Right kidney (tissue), 1 donor: ENCODE measurements at regions not wholly inside any gene's neighbourhood (a gene's known extent, or its start where the extent isn't known, plus 50 kb on each side); places are given as distances from the start of the nearest gene placed in this dataset.
"Not testable (repeated sequence)": the region's sequence is repeated elsewhere in the genome, so short reads cannot be mapped to it uniquely, and the experiment has no call there.

Source experiments
- DNase-seq: peaks from one replicate; pipeline ENCODE4 v3.0.0-alpha.2; 2016

DNA sequence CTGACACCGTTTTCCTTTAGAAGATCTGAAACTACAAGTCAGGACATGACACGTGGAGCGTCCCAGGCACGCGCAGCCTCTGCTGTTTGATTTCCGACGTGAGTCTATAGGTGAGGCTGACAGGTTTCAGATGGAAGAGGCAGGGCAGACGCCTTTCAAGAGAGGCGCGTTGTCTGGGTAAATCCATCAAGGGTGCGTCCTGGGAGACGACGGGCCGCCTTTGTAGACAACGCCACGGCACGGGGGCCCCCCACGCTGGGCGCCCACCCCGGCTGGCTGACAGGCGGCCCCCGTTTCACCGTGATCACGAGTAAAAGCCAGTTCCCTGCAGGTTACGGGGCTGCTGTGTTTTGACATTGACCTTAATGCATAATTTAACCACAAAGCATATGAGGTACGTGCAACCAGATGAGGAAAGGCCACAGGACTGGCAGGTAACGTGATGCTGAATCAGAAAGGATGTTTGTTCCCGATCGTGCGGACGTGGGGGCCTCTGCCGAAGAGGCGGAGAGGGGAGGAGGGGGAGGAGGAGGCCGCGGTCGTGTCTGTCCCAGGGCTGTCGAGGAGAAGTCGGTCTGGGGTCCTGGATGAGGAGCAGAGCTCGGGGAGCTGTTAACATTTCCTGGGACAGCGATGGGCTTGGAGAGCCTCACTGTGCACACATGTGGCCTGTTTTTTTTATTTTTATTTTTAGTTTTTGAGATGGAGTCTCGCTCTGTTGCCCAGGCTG is 51.1 kb upstream of the PPP2R3B start:
- no peak for DNase-seq

DNA sequence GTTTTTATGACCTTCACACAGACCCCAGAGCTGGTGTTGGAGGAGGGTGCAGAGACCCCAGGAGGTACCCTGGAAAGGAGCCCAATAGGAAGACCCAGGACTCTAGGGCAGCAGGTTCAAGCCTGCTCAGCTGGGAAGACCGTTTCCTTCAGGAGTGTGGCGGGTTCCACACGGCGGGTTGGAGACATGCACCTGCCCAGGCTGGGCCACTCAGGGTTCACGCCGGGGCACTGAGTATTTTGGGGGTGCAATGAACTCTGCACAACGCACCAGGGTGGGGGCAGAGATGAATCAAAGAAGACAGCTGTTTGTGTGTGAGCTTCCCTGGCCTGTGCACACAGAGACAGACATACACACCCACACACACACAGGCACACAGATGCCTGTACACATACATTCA is 52.5 kb upstream of the PPP2R3B start:
- no peak for DNase-seq

DNA sequence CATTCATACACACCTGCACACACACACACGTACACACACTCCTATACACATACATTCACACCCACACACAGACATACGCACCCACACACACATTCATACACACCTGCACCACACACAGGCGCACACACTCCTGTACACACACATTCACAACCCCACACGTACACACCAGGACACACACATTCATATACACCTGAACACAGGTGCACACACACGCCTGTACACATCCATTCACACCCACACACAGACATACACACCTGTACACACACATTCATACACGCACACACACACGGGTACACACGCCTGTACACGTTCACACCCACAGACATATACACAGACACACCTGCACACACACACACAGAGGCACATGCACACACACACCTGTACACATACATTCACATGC is 53.0 kb upstream of the PPP2R3B start:
- no peak for DNase-seq

DNA sequence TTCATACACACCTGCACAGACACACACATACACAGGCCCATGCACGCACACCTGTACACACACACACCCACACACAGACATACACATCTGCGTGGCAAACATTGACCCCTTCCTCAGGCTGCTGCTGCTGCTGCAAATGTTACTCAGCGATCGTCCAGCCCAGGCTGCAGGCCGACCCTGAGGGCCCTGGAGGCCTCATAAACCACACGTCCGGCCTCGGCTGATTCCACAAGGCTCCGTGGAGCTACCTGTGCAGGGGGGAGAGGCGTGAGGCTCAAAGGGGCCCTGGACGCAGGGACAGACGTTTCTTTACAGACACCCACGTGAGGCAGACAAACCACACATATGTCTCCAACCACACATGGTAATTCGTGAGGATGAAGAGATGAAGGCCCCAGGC is 53.9 kb upstream of the PPP2R3B start:
- no peak for DNase-seq

DNA sequence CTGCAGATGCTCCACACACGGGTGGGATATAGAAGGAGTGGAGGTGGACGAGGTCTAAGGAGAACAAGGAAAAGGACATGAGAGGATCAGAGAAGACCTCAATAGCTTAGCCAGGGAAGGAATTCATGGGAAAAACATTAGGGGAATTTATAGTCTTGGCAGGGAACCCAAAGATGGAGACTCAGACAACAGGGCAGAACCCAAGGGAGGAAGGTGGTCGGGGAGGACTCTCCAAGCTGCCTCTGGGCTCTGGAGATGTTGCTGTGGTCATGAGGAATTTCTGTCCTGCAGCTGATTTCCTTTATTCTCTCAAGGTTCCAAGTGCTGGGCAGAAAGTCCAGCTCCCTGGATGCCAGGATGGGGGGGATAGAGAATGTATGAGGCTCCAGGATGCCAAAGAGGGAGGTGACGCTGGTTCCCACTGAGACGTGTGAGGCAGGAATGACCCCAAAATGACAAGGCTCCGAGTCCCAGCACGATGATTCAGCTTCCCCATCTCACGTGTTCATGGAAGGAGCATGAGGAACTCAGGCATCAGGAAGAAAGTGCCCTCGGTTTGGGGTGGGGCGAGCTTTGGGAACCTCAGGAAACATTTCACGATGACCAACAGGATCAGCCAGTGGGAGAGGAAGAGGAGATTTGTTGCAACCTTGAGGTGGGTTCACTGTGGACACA is 57.0 kb upstream of the PPP2R3B start:
- DNase-seq: no peak

DNA sequence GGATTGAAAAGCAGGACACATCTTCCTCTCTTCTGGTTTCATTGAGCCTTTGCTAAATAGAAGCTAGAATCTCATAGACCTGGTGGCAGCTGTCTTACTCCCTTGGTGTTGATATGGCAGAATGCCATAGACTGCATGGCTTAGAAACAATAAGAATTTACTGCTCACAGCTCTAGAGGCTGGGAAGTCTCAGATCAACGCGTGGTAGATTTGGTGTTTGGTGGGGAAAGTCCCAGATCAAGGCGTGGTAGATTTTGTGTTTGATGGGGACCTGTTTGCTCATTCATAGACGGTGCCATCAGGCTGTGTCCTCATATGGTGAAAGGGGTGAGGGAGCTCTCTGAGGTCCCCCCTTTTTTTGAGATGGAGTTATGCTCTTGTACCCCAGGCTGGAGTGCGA is 57.6 kb upstream of the PPP2R3B start:
- DNase-seq: no peak

DNA sequence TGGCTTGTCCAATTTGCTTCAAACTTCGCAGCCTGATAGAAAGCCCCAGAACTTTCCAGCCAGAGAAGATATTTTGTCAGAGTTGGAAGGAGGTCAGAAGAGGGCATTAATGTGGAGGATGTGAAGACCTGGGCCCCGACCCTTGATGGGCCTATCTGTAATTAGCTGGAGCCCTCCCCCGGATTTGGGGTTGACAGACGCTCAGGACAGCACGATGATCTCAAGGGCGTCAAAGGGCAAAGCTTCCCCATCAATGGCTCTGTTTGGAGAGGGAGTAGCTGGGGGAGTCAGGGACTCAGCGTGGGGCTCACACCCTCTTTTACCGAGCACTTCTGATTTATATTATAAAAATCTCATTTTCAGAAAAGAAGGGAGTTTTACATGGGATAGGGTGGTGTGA is 59.0 kb upstream of the PPP2R3B start:
- DNase-seq: no peak

DNA sequence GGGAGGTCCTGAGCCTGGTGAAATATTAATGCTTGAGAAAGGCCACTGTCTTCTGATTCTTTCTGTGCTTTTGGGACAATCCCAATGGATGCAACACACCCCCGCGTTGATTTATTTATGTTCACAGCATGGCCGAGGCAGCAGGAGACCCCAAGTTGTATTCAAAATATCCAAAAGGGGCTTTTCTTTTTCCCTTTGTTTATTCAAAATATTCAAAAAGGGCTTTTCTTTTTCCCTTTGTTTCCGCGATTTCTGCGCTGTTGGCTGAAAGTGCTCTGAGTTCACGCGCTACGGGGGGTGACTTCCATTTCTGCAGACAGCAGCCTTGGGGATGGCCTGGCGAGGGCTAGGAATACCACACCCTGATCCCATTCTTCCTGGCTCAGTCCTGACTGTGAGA is 59.5 kb upstream of the PPP2R3B start:
- no peak for DNase-seq

DNA sequence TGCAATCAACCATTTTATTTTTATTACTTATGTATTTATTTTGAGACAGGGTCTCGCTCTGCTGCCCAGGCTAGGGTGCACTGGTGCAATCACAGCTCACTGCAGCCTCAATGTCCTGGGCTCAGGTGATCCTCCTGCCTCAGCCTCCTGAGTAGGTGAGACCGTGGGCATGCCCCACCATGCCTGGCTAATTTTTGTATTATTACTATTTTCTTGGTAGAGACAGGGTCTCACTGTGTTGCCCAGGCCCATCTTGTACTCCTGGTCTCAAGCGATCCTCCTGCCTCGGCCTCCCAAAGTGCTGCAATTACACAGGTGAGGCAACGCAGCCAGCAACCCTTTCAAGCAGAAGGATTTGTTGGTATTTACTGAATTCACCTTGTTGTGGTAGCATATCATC is 60.3 kb upstream of the PPP2R3B start:
- DNase-seq: no peak

DNA sequence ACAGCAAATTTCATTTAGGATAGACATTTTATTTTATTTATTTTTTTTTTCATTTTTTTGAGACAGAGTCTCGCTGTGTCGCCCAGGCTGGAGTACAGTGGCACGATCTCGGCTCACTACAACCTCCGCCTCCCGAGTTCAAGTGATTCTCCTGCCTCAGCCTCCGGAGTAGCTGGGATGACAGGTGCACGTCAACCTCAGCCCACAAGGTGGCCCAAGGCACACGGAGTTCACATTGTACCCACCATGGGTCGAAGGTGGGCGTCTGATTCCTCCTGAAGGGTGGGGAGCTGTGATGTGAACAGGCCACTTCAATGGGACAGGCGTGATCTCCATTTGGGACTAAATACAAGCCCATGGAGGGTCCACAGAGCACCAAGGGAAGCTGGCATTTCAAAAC is 65.0 kb upstream of the PPP2R3B start:
- DNase-seq: not testable (repeated sequence)

DNA sequence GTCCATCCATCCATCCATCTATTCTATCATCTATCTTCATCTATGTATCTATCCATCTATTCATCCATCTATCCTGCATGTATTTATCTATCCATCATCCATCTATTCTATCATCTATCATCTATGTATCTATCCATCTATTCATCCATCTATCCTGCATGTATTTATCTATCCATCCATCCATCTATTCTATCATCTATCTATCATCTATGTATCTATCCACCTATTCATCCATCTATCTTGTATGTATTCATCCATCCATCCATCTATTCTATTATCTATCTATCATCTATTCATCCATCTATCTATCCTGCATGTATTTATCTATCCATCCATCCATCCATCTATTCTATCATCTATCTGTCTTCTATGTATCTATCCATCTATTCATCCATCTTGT is 65.9 kb upstream of the PPP2R3B start:
- no peak for DNase-seq

DNA sequence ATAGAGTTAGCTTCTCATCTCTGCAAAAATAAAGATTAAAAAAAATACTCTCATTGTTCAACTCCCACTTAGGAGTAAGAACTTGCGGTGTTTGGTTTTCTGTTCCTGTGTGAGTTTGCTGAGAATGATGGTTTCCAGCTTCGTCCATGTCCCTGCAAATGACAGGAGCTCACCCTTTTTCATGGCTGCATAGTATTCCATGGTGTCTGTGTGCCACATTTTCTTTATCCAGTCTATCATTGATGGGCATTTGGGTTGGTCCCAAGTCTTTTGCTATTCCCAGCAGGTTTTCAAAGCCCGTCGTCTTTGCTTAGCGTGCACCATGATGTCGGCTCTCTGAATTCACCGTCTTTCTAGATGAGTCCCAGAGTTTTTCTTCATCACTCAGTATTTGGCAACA is 67.8 kb upstream of the PPP2R3B start:
- not testable (repeated sequence) for DNase-seq

DNA sequence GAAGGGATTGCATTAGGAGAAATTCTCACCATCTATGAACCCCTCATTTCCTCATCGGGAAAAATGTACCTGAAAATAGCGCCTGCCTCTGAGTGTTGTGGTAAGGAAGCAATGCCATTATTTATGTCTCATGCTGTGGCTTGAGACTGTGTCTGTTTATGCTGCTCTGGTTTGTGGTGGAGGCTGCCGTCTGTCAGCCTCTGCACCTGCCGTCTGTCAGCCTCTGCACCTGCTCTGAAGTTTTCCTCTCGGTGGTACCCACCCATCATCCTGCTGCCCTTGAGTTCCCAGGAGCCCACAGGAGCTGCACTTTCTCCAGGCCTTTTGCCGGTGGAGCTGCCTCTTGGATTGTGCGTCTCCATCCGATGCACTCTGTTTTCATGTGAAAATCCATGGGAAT is 68.5 kb upstream of the PPP2R3B start:
- DNase-seq: peak; percentile 24

DNA sequence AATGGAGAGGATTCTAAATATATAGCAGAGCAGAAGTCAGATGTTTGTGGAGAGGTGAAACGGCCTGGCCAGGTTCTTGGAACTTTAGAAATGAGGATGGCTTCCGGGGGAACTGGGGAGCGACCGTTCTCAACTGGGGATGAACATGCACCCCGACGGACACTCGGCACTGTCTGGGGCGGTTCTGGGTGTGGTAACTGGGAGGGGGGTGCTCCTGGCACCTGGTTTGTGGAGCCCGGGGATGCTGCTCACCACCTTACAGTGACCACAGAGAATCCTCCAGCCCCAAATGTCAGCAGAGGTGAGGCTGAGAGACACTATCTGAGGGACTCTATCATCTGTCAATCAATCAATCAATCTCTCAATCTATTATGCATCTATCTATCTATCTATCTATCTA is 69.0 kb upstream of the PPP2R3B start:
- DNase-seq: peak; percentile 37

DNA sequence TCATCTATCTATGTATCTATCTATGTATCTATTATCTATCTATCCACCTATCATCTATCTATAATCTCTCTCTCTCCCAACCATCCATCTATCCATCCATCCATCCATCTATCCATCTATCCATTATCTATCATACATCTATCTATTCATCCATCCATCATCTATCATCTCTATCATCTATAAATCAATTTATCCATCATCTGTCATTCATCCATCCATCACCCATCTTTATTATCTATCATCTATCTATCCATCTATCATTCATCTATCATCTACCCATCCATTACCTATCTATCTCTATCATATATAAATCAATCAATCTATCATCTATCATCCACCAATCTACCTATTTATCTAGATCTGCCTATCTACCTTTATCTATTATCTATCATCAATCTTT is 69.4 kb upstream of the PPP2R3B start:
- no peak for DNase-seq

DNA sequence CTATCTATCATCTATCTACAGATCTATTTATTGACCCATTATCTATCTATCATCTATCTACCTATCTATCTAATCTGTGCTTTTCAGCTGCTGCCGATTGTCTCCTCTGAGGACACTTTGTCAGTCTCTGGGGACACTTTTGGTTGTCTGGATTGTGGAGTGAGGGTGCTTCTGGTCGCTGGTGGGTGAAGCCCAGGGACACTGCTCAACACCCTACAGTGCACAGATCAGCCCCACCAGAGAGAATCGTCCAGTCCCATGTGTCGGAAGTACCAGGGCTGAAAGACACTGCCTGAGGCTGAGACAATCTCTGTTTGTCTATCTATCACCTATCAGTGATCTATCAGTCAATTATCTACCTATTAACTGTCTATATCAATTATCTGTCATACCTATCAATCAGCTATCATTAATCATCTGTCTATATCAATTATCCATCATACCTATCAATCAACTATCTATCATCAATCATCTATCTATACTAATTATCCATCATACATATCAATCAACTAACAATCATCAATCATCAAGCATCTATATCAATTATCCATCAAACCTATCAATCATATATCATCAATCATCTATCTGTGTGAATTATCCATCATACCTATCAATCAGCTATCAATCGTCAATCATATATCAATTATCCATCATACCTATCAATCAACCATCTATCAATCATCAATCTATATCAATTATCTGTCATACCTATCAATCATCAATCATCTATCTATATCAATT is 70.0 kb upstream of the PPP2R3B start:
- no peak for DNase-seq

DNA sequence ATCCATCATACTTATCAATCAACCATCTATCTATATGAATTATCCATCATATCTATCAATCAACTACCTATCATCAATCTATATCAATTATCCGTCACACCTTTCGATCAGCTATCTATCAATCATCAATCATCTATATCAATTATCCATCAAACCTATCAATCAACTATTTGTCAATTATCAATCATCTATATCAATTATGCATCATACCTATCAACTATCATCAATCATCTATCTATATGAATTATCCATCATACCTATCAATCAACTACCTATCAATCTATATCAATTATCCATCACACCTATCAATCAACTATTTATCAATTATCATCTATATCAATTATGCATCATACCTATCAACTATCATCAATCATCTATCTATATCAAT is 70.6 kb upstream of the PPP2R3B start:
- DNase-seq: no peak

DNA sequence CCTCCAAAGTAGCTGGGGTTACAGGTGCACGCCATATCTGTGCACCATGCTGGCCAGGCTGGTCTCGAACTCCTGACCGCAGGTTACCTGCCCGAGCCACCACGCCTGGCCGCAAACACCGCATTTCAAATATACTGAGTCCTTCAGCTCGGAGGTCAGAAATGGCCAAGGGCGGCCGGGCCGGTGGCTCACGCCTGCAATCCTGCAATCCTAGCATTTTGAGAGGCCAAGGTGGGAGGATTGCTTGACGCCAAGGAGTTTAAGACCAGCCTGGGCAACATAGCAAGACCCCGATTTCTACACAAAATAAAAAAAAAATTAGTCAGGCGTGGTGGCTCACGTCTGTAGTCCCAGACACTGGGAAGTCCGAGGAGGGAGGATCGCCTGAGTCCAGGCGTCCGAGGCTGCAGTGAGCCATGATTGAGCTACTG is 71.9 kb upstream of the PPP2R3B start:
- DNase-seq: no peak

DNA sequence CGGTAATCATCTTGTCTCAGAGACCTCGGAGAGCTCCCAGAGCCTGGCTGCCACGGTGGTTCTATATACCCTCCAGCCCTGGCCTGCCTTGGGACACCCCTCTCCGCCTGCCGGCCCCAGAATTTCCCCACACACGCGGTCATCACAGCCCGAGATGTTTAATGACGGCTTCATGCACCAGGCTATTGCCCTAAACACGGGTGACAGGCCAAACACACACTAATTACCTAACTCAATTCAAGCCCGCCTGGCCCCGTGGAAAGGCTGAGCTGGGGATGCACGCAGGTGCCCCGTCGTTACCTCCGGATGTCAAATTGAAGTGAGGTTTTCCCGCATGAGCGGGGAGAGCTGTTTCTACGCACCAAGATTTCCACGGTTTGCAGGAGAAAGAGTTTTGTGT is 72.9 kb upstream of the PPP2R3B start:
- DNase-seq: no peak

DNA sequence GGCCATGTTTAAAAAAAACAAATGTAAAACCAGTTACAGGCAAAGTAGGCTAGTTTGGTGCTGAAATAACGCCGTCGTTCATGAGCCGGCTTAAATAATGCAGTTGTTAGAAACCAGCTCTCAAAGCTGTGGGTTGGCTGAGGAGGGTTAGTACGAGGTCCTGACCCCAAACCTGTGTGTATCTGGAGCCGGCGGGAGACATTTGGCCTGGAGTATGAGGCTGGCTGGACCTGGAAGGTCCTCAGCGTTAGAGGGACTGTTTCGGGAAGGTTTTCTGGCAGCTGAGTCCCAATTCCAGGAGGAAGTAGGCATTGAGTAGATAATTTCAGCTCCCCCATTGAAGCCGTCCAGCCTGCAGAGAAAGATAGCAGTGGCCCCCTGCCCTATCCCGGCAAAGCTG is 73.4 kb upstream of the PPP2R3B start:
- DNase-seq: no peak

DNA sequence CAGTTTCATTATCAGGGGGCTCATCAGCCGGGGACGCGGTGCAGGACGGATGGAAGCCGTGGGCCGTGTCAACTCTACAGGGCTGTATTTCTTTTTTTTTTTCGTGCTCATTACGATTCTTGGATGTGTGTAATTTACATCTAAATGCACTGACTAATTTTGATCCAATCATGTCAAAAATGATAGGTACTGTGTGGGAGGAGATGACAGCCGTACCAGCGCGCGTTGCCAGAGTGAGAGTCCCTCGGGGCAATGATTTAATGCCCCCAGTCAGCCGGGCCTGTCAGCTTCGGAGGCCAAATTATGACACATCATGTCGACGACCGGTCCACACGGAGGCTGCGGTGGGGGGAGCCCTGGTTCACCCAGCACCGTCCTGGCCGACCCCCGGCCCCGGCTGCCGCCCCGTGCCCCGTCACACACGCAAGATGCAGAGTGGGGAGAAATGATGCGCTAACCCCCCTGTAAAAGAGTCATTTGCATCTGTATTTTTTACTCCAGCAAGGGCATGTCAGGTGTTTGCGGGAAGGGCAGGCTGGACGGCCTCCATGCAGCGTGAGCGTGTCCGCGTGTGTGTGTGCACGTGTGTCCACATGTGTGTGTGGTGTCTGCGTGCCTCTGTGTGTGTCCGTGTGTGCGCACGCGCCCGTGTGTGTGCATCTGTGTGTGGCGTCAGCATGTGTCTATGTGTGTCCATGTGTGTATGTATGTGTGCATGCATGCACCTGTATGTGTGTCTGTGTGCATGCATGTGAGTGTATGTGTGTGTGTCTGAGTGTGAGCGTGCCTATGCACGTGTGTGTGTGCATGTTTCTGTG is 74.3 kb upstream of the PPP2R3B start:
- DNase-seq: no peak

DNA sequence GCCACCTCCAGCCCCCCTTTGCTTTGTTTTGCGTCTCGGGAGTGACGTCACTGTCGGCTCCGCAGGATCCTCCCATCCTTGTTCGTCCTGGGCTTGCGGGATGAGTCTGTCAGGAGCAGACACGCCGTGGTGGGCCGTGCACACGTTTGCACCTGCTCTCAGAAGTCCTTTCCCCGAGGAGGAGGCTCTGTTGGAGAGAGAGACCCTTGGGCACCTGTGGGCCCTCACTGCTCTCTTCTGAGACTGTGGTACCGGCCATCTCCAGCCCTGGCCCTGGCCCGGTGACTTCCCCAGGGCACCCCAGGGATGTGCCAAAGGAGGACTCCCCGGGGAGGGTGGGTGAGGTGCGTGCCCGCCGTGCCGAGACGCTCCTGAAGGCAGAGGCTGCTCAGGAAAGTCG is 76.1 kb upstream of the PPP2R3B start:
- DNase-seq: no peak
